ENCODE measurements at regions not wholly inside any gene's neighbourhood (a gene's known extent, or its start where the extent isn't known, plus 50 kb on each side); places are given as distances from the start of the nearest gene placed in this dataset.

GRCh38 chr20:12670301-12670700 lies 338.5 kb upstream of the SPTLC3 start:
- dilution Hi-C loops (cut with MboI; ENCODE audit: extremely low pct_ligation_motif_present, low sequenced_read_pairs): no loop called here
- Histone ChIP-seq H3K4me3 (ENCODE audit: control insufficient read depth in 2 of 3, extremely low read depth in 1 of 3, insufficient read depth in 2 of 3, low read depth in 1 of 3, low read length in 3 of 3) (no peak overlapping the region), H3K4me1 (ENCODE audit: control insufficient read depth, extremely low read depth, insufficient read depth, low read length) (no peaks in the 10 kb centered on the region), H3K9me1 (ENCODE audit: control insufficient read depth, extremely low read depth, insufficient read depth, low read length) (no peaks in the 10 kb centered on the region), H3K27ac (ENCODE audit: control insufficient read depth, insufficient read depth, low read length) (no peak overlapping the region), H2AFZ (ENCODE audit: control insufficient read depth, low read length) (no peak overlapping the region), H3K9ac (ENCODE audit: control insufficient read depth, extremely low read depth, insufficient read depth, low read length) (no peak overlapping the region), H3K36me3 (ENCODE audit: control insufficient read depth in 2 of 2, extremely low read depth in 1 of 2, insufficient read depth in 2 of 2, low read length in 2 of 2) (no peaks in the 10 kb centered on the region), H4K20me1 (ENCODE audit: control insufficient read depth, extremely low read depth, insufficient read depth, low read length) (no peaks in the 10 kb centered on the region), H3K4me2 (ENCODE audit: control insufficient read depth, extremely low read depth, insufficient read depth, low read depth, low read length) (no peak overlapping the region), H3K9me3 (ENCODE audit: control insufficient read depth, low read depth, low read length) (no peaks in the 10 kb centered on the region), H3K79me2 (ENCODE audit: control insufficient read depth, insufficient read depth, low read length) (no peaks in the 10 kb centered on the region), H3K27me3 (ENCODE audit: control insufficient read depth, extremely low read depth, insufficient read depth, low read length) (no peaks in the 10 kb centered on the region)
- no peak for DNase-seq (ENCODE audit: low read depth, low spot score)
- no peak for FAIRE-seq
- TF ChIP-seq EZH2 (IDR thresholded peaks at IDR 0.05; ENCODE audit: low read length): no peak

- TF ChIP-seq EZH2 (IDR thresholded peaks at IDR 0.05; ENCODE audit: low read length) (no peak), CTCF (optimal IDR thresholded peaks at IDR 0.05 in 1 of 3, IDR thresholded peaks at IDR 0.05 in 1 of 3, conservative IDR thresholded peaks at IDR 0.05 in 1 of 3; ENCODE audit: extremely low read depth in 1 of 3, insufficient read depth in 2 of 3, low read length in 3 of 3) (no peak)
- Histone ChIP-seq H3K36me3 (ENCODE audit: control insufficient read depth in 2 of 2, extremely low read depth in 1 of 2, insufficient read depth in 2 of 2, low read length in 2 of 2) (no peaks in the 10 kb centered on the region), H3K9me1 (ENCODE audit: control insufficient read depth, extremely low read depth, insufficient read depth, low read length) (no peaks in the 10 kb centered on the region), H3K4me2 (ENCODE audit: control insufficient read depth, extremely low read depth, insufficient read depth, low read depth, low read length) (no peak overlapping the region), H3K9ac (ENCODE audit: control insufficient read depth, extremely low read depth, insufficient read depth, low read length) (no peak overlapping the region), H3K27ac (ENCODE audit: control insufficient read depth, insufficient read depth, low read length) (no peak overlapping the region), H2AFZ (ENCODE audit: control insufficient read depth, low read length) (no peak overlapping the region), H3K27me3 (ENCODE audit: control insufficient read depth, extremely low read depth, insufficient read depth, low read length) (no peaks in the 10 kb centered on the region), H3K9me3 (ENCODE audit: control insufficient read depth, low read depth, low read length) (no peaks in the 10 kb centered on the region), H3K4me3 (ENCODE audit: control insufficient read depth in 2 of 3, extremely low read depth in 1 of 3, insufficient read depth in 2 of 3, low read depth in 1 of 3, low read length in 3 of 3) (no peak overlapping the region), H3K4me1 (ENCODE audit: control insufficient read depth, extremely low read depth, insufficient read depth, low read length) (no peaks in the 10 kb centered on the region), H3K79me2 (ENCODE audit: control insufficient read depth, insufficient read depth, low read length) (no peaks in the 10 kb centered on the region), H4K20me1 (ENCODE audit: control insufficient read depth, extremely low read depth, insufficient read depth, low read length) (no peaks in the 10 kb centered on the region)
- dilution Hi-C loops (cut with MboI; ENCODE audit: extremely low pct_ligation_motif_present, low sequenced_read_pairs): no loop called here
- DNase-seq (ENCODE audit: low read depth, low spot score) (no peak), FAIRE-seq (no peak)
Measured at GRCh38 chr20:12673352-12673751, 335.4 kb upstream of the SPTLC3 start.

GRCh38 chr20:12677925-12678324 lies 330.8 kb upstream of the SPTLC3 start:
- Histone ChIP-seq H3K9me3 (ENCODE audit: control insufficient read depth, low read depth, low read length) (no peaks in the 10 kb centered on the region), H3K9ac (ENCODE audit: control insufficient read depth, extremely low read depth, insufficient read depth, low read length) (no peak overlapping the region), H3K4me2 (ENCODE audit: control insufficient read depth, extremely low read depth, insufficient read depth, low read depth, low read length) (no peak overlapping the region), H2AFZ (ENCODE audit: control insufficient read depth, low read length) (no peak overlapping the region), H3K27ac (ENCODE audit: control insufficient read depth, insufficient read depth, low read length) (no peak overlapping the region), H3K9me1 (ENCODE audit: control insufficient read depth, extremely low read depth, insufficient read depth, low read length) (no peaks in the 10 kb centered on the region), H3K4me3 (ENCODE audit: control insufficient read depth in 2 of 3, extremely low read depth in 1 of 3, insufficient read depth in 2 of 3, low read depth in 1 of 3, low read length in 3 of 3) (no peak overlapping the region), H3K79me2 (ENCODE audit: control insufficient read depth, insufficient read depth, low read length) (no peaks in the 10 kb centered on the region), H3K4me1 (ENCODE audit: control insufficient read depth, extremely low read depth, insufficient read depth, low read length) (no peaks in the 10 kb centered on the region), H3K36me3 (ENCODE audit: control insufficient read depth in 2 of 2, extremely low read depth in 1 of 2, insufficient read depth in 2 of 2, low read length in 2 of 2) (no peaks in the 10 kb centered on the region), H3K27me3 (ENCODE audit: control insufficient read depth, extremely low read depth, insufficient read depth, low read length) (no peaks in the 10 kb centered on the region), H4K20me1 (ENCODE audit: control insufficient read depth, extremely low read depth, insufficient read depth, low read length) (no peaks in the 10 kb centered on the region)
- dilution Hi-C loops (cut with MboI; ENCODE audit: extremely low pct_ligation_motif_present, low sequenced_read_pairs): loop anchor here (25.0 kb wide), 1 partner anchor 434 kb away; no protein-coding TSS in a partner anchor
- FAIRE-seq (no peak), DNase-seq (ENCODE audit: low read depth, low spot score) (no peak)
- TF ChIP-seq CTCF (optimal IDR thresholded peaks at IDR 0.05 in 1 of 3, IDR thresholded peaks at IDR 0.05 in 1 of 3, conservative IDR thresholded peaks at IDR 0.05 in 1 of 3; ENCODE audit: extremely low read depth in 1 of 3, insufficient read depth in 2 of 3, low read length in 3 of 3) (no peak), EZH2 (IDR thresholded peaks at IDR 0.05; ENCODE audit: low read length) (no peak)
